ENCODE measurements at regions not wholly inside any gene's neighbourhood (a gene's known extent, or its start where the extent isn't known, plus 50 kb on each side); places are given as distances from the start of the nearest gene placed in this dataset.
A peak's percentile ranks its signal among the peaks of the same experiment; 100 is the strongest.
"Not testable (repeated sequence)": the region's sequence is repeated elsewhere in the genome, so short reads cannot be mapped to it uniquely, and the experiment has no call there.

GRCh38 chr2:94576486-94576885, 294.7 kb upstream of the TEKT4 start:
- H3K27ac Mint-ChIP-seq, result peak overlapping the region; percentile 44
- POLR2A ChIA-PET; H3K27me3 Mint-ChIP-seq; H3K4me3 Mint-ChIP-seq; H3K9me3 Mint-ChIP-seq (ENCODE audit: low read depth); CTCF ChIA-PET; intact Hi-C loops (cut with DNase I, micrococcal nuclease); DNase-seq; ATAC-seq; H3K36me3 Mint-ChIP-seq (ENCODE audit: low read depth): not testable (repeated sequence)
- H3K4me1 Mint-ChIP-seq, result peaks cover 11% of the 10 kb centered on the region

GRCh38 chr2:94577160-94577559, 294.1 kb upstream of the TEKT4 start:
- POLR2A ChIA-PET; intact Hi-C loops (cut with DNase I, micrococcal nuclease); H3K4me3 Mint-ChIP-seq; H3K27ac Mint-ChIP-seq; H3K27me3 Mint-ChIP-seq; H3K9me3 Mint-ChIP-seq (ENCODE audit: low read depth); H3K36me3 Mint-ChIP-seq (ENCODE audit: low read depth); ATAC-seq; CTCF ChIA-PET: not testable (repeated sequence)
- DNase-seq, result peak; percentile 25
- H3K4me1 Mint-ChIP-seq, result peaks cover 11% of the 10 kb centered on the region

GRCh38 chr2:94579221-94579620, 292.0 kb upstream of the TEKT4 start:
- H3K27ac Mint-ChIP-seq; H3K36me3 Mint-ChIP-seq (ENCODE audit: low read depth); H3K27me3 Mint-ChIP-seq; POLR2A ChIA-PET; DNase-seq; H3K4me3 Mint-ChIP-seq; H3K9me3 Mint-ChIP-seq (ENCODE audit: low read depth); CTCF ChIA-PET; ATAC-seq; intact Hi-C loops (cut with DNase I, micrococcal nuclease): not testable (repeated sequence)
- H3K4me1 Mint-ChIP-seq, result peaks cover 13% of the 10 kb centered on the region

- H3K36me3 Mint-ChIP-seq (ENCODE audit: low read depth); H3K4me3 Mint-ChIP-seq; H3K27me3 Mint-ChIP-seq; intact Hi-C loops (cut with DNase I, micrococcal nuclease); H3K4me1 Mint-ChIP-seq; H3K9me3 Mint-ChIP-seq (ENCODE audit: low read depth); POLR2A ChIA-PET; DNase-seq; ATAC-seq; CTCF ChIA-PET; H3K27ac Mint-ChIP-seq: not testable (repeated sequence)
Measured at GRCh38 chr2:94583081-94583723, 288.0 kb upstream of the TEKT4 start.

GRCh38 chr2:94584569-94584968, 286.7 kb upstream of the TEKT4 start:
- DNase-seq; ATAC-seq; H3K36me3 Mint-ChIP-seq (ENCODE audit: low read depth); intact Hi-C loops (cut with DNase I, micrococcal nuclease); H3K27ac Mint-ChIP-seq; H3K27me3 Mint-ChIP-seq; H3K4me1 Mint-ChIP-seq; CTCF ChIA-PET; POLR2A ChIA-PET; H3K4me3 Mint-ChIP-seq; H3K9me3 Mint-ChIP-seq (ENCODE audit: low read depth): not testable (repeated sequence)

GRCh38 chr2:94586032-94586982, 284.9 kb upstream of the TEKT4 start:
- CTCF ChIA-PET; H3K27ac Mint-ChIP-seq; H3K9me3 Mint-ChIP-seq (ENCODE audit: low read depth); H3K36me3 Mint-ChIP-seq (ENCODE audit: low read depth); H3K4me1 Mint-ChIP-seq; intact Hi-C loops (cut with DNase I, micrococcal nuclease); ATAC-seq; H3K4me3 Mint-ChIP-seq; POLR2A ChIA-PET; H3K27me3 Mint-ChIP-seq: not testable (repeated sequence)
- DNase-seq, result peak; percentile 48

GRCh38 chr2:94587042-94587441, 284.2 kb upstream of the TEKT4 start:
- H3K4me1 Mint-ChIP-seq; H3K27ac Mint-ChIP-seq; POLR2A ChIA-PET; H3K9me3 Mint-ChIP-seq (ENCODE audit: low read depth); DNase-seq; H3K27me3 Mint-ChIP-seq; H3K4me3 Mint-ChIP-seq; CTCF ChIA-PET; H3K36me3 Mint-ChIP-seq (ENCODE audit: low read depth); intact Hi-C loops (cut with DNase I, micrococcal nuclease); ATAC-seq: not testable (repeated sequence)

GRCh38 chr2:94594019-94594836, 277.0 kb upstream of the TEKT4 start:
- intact Hi-C loops (cut with DNase I, micrococcal nuclease); H3K4me1 Mint-ChIP-seq; H3K9me3 Mint-ChIP-seq (ENCODE audit: low read depth); POLR2A ChIA-PET; H3K27me3 Mint-ChIP-seq; H3K36me3 Mint-ChIP-seq (ENCODE audit: low read depth); DNase-seq; H3K4me3 Mint-ChIP-seq; ATAC-seq; H3K27ac Mint-ChIP-seq; CTCF ChIA-PET: not testable (repeated sequence)

- DNase-seq; H3K9me3 Mint-ChIP-seq (ENCODE audit: low read depth); ATAC-seq; CTCF ChIA-PET; H3K36me3 Mint-ChIP-seq (ENCODE audit: low read depth); H3K4me1 Mint-ChIP-seq; H3K27ac Mint-ChIP-seq; H3K27me3 Mint-ChIP-seq; H3K4me3 Mint-ChIP-seq; POLR2A ChIA-PET; intact Hi-C loops (cut with DNase I, micrococcal nuclease): not testable (repeated sequence)
Measured at GRCh38 chr2:94595956-94596355, 275.3 kb upstream of the TEKT4 start.

GRCh38 chr2:94598075-94598713, 273.0 kb upstream of the TEKT4 start:
- H3K36me3 Mint-ChIP-seq (ENCODE audit: low read depth); CTCF ChIA-PET; H3K9me3 Mint-ChIP-seq (ENCODE audit: low read depth); H3K4me3 Mint-ChIP-seq; H3K27ac Mint-ChIP-seq; H3K27me3 Mint-ChIP-seq; DNase-seq; intact Hi-C loops (cut with DNase I, micrococcal nuclease); POLR2A ChIA-PET; ATAC-seq; H3K4me1 Mint-ChIP-seq: not testable (repeated sequence)

GRCh38 chr2:94600929-94601328, 270.3 kb upstream of the TEKT4 start:
- ATAC-seq; H3K4me1 Mint-ChIP-seq; H3K27me3 Mint-ChIP-seq; H3K27ac Mint-ChIP-seq; H3K36me3 Mint-ChIP-seq (ENCODE audit: low read depth); H3K9me3 Mint-ChIP-seq (ENCODE audit: low read depth); H3K4me3 Mint-ChIP-seq; intact Hi-C loops (cut with DNase I, micrococcal nuclease); CTCF ChIA-PET; DNase-seq; POLR2A ChIA-PET: not testable (repeated sequence)
